Stimulated activated CD8-positive, alpha-beta memory T cell treated with anti-CD3 and anti-CD28 coated beads, Interleukin-12 subunit alpha, Interleukin-12 subunit beta, amount 100 ng/mL, for 1 hour (primary cell): ENCODE measurements at regions not wholly inside any gene's neighbourhood (a gene's known extent, or its start where the extent isn't known, plus 50 kb on each side); places are given as distances from the start of the nearest gene placed in this dataset.

Experiments
- DNase-seq: peaks from one replicate; pipeline ENCODE4 v3.0.0-alpha.2; 2020; ENCODE audit warnings: low read depth

DNA sequence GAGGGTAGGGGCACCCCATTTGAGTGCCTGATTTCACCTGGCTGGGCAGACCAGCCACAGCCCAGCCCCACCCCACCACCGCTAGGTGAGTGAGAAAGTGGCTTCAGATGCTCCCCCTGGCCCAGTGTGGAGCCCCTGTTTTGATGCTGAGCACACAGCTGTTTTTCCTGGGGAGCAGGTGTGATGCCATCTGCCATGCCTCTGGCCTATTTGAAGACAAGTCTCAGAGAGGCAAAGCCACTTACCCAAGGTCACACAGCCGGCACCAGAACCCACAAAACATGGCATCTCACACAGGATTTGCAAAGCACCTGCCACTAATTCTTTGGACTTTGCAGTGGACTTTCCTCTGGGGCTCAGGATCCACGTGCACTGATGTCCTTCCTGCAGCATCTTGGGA lies 131.3 kb downstream of the INHBB start:
- no peak for DNase-seq

GRCh38 chr2:120477831-120478481 lies 132.0 kb downstream of the INHBB start:
- DNase-seq, result no peak

- DNase-seq, result no peak
These were observed 134.5 kb downstream of the INHBB start for GRCh38 chr2:120480346-120480902.

DNA sequence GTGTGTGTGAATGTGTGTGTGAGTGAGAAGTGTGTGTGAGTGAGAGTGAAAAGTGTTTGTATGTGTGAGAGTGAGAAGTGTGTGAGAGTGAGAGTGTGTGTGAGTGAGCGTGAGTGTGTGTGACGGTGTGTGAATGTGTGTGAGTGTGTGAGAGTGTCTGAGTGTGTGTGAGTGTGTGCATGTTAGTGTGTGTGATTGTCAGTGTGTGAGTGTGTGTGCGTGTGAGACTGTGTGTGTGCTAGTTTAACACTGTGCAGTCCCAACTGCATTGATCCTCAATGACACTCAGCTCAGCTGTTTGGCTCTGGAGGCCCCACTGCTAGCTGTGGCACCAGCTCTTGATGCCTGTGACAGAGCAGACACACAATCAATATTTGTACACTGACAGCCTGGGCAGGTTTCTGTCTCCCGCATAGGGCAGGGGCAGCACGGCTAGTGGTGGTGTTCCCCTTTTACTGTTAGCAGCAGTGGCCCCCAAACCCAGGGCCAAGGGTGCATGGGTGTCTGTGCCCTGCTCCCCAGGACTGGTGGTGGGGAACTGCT lies 135.0 kb downstream of the INHBB start:
- DNase-seq, result no peak

DNA sequence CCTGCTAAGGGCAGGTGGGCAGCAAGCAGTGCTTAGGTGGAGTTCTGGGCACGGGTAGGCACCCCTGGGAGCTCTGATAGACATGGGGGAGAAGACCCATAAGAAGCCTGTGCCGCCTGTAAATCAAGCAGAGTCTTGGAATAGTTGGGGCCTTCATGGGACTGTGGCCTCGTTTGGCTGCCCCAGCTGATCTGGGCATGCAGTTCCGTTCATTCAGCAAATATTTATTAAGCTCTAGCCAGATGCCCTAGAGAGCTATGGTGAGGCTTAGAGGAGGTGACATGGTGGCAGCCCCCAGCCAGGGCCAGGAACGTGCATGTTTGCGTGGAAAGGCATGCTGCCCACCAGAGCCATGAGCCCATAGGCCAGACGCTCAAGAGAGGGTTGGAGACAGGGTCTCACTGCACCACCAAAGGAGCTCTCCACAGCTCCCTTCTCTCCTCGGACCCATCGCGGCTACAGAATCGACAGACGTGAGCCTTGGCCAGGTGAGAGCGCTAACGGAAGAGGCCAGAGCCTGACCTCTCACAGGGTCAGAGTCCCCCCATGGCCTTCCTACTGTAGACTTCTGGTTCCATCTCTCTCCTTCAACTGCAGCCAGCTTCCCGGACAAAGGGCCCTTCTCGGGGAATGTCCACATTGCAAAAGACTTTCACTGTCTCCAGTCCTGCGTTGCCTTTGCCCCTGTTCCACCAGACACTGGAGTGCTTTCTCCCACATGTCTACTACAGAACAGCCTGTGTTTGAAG lies 135.7 kb downstream of the INHBB start:
- DNase-seq, result no peak

DNA sequence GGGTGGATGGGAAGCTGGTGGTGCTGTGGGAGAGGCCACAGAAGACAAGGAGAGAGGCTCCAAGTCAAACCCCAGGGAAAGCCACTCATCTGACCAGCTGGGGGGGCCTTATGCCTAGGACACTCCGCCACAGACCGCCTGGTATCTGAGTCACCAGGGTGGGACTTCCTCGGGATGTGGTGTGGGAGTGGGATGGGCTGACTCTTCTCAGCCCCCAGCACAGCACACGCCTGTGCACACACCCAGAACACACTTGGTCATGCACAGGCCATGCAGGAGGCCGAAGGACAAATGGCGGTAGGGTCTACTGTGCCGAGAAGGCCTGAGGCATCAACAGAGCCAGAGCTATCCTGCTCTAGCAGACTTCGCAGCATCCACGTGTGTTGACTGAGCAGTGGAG lies 136.4 kb downstream of the INHBB start:
- no peak for DNase-seq

- DNase-seq, result no peak
These were observed 137.4 kb downstream of the INHBB start for GRCh38 chr2:120483355-120483754.

- DNase-seq, result no peak
These were observed 139.2 kb downstream of the INHBB start for GRCh38 chr2:120485096-120485495.

GRCh38 chr2:120486441-120486840 lies 140.5 kb downstream of the INHBB start:
- no peak for DNase-seq

DNA sequence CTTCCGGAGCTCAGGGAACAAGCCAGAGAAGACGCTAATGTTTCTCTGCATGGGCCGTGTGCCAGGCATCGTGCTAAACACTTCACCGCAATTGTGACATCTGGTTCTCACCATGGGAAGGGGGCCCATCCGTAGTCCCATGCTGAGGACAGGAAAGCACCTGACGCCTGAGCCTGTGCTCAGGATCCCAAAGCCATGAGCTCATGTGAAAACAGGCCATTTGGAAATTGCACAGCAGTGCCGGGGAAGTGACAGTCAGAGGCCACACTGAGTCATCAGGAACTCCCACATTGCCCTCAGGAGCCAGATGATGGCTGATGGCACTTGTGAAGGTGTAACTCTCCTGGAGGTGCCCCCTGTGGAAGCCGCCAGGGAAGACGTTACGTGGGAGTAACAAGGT lies 141.0 kb downstream of the INHBB start:
- no peak for DNase-seq

DNA sequence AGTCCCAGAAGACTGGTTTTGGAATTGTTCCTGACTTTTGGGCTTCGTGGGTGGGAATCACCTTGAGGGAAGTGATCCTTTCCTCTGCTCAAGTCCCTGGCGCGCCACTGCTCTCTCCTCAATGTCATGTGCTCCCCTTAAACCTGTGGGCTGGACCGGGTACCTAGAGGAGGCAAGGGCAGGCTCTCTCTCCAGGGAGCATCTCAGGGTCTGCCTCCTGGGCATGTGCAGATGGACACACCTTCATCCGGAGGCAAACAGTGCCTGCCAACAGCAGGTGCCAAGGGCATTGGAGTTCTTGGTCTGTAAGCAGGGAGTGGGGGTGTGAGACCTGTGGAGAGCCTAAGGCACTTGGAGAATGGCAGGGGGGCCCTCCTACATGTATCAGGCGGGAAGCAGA lies 142.6 kb downstream of the INHBB start:
- DNase-seq, result no peak

DNA sequence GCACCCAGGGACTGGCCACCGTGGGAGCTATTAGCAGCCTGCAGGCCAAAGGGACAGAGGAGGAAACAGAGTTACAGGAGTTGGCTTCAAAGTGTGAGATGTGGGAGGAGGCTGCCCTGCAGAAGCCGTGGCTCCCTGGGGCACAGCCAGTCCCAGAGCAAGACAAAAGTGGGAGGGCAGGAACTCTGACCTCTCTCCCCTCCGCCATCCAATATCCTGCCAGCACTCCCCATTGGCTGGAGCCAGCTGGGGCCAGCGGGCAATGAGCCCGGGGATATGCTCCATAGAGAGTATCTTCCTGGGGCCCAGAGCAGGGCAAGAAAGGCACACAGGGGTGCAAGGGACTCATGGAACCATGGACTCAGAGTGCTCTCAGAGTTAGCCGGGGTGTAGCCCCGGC lies 143.1 kb downstream of the INHBB start:
- no peak for DNase-seq

GRCh38 chr2:120490091-120490798 lies 144.3 kb downstream of the INHBB start:
- DNase-seq, result no peak

DNA sequence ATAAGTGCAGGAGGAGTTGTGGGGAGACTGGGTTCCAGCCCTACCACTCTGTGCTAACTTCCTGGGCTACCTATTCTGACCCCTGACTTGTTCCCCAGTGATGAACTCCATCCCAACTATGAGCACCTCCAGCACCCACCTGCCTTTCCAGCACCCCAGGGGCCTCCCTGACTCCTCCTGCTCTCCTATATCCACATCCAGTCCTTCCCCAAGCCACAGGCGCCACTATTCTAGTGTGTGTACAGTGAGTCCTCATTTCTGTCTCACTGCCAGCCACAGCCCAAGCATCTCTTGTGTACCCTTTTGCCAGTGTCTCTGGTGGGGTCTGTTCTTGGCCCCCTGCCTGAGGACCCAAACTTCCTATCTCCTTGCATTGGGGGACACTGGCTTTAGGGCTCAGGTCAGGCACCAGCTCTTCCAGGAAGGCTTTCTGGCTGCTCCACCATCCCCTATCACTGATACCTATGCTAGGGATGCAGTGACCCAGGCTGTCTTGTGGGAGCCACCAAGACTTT lies 145.2 kb downstream of the INHBB start:
- DNase-seq, result no peak

GRCh38 chr2:120493231-120493630 lies 147.3 kb downstream of the INHBB start:
- no peak for DNase-seq

GRCh38 chr2:120494446-120494845 lies 148.5 kb downstream of the INHBB start:
- no peak for DNase-seq

GRCh38 chr2:120495586-120495985 lies 149.7 kb downstream of the INHBB start:
- DNase-seq, result no peak

DNA sequence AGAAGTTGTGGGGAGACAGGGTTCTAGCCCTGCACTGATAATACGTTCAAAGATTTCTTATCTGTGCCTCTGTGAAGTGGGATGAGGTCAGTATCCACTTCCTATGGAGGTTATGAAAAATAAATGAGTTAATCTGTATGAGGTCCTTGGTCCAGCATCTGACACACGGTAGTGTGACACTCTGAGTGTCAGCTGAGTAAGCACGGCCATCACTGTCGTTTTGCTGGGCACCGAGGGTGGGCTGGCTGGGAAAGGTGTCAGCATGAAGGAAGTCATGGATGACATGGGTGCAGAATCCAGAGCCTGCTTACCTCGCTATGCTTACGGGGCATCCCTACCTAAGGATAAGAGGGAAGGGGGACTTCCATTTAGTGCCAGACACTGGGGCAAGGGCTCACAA lies 150.3 kb downstream of the INHBB start:
- DNase-seq, result no peak

GRCh38 chr2:120496759-120497158 lies 150.8 kb downstream of the INHBB start:
- no peak for DNase-seq

GRCh38 chr2:120497261-120497977 lies 151.5 kb downstream of the INHBB start:
- no peak for DNase-seq

- DNase-seq, result no peak
These were observed 152.2 kb downstream of the INHBB start for GRCh38 chr2:120498121-120498520.
